ENCODE measurements at regions not wholly inside any gene's neighbourhood (a gene's known extent, or its start where the extent isn't known, plus 50 kb on each side); places are given as distances from the start of the nearest gene placed in this dataset.

DNA sequence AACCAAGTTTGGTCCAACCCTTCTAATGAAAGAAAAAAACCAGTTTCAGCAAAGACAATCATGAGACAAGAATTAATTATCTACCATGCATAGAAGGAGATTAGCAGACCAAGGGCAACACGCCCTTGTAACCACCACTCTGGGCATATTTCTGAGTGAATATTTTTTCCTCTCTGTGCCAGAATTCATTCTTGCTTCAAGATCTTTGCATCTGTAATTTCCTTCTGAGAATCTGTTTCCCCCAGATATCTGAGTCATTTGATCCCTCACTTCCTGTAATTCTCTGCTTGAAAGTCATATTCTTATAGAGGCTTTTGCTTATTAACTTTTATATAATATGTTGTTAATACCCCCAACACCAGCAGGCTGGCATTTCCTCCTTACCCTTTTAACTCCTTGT, 243.7 kb downstream of the SLC16A7 start:
- no peak for FAIRE-seq

- no peak for FAIRE-seq
Observed at GRCh38 chr12:59843260-59843843, 247.5 kb downstream of the SLC16A7 start.

DNA sequence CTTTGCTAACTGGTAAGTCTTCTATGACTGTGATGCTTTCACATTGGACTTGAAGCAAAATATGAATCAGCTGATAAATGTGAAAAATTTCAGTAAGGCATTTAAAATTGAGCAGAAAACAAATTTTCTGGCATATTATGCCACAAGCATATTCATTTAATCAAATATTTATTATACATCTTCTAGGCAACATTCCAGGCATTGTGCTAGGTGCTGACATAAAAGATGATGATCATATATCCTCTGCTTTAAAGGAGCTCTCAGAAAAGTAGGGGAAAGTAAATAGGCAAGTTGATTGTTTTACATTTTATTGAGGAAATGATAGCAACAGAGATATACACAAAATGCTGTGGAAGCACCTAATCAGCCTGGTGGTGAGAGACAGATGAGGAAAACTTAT, 248.9 kb downstream of the SLC16A7 start:
- no peak for FAIRE-seq

GRCh38 chr12:59845293-59845692, 249.5 kb downstream of the SLC16A7 start:
- FAIRE-seq, result no peak

GRCh38 chr12:59847127-59847526, 251.3 kb downstream of the SLC16A7 start:
- no peak for FAIRE-seq

DNA sequence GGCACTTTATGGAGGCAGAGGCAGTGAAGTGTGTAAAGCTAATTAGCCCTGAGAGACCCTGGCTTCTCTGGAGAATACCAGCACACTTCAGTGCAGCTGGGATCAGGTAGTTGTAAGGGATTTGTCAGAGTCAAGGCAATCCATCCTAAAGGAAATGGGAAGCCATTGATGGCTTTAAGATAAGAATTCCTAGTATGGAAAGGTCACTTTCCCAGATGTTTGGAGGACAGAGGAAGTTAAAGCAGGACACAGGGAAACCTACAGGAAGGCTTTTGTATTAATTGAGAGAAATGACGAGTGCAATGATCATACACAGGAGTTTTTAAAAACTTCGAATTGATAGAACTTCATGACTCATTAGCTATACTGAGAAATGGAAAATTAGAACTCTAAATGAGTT, 254.4 kb downstream of the SLC16A7 start:
- no peak for FAIRE-seq

GRCh38 chr12:59858508-59859170, 262.8 kb downstream of the SLC16A7 start:
- FAIRE-seq, result no peak

GRCh38 chr12:59859171-59859510, 263.3 kb downstream of the SLC16A7 start:
- no peak for FAIRE-seq

DNA sequence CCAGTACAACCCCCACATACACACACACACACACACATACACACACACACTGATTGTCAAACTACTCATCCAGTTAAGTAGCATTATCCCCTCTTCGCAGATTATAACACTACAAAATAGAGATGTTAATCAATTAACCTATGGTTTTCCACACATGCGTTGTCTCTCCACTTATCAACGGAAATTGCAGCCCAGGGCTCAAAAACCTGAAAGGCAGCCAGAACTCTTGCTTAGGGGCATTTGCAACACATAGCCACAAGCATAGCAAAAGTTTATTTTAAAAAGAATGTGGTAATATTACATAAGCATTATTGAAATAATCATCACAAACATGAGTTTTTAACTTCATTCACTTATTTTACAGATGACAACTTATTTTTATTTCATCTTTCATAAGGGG, 265.8 kb downstream of the SLC16A7 start:
- no peak for FAIRE-seq

GRCh38 chr12:59867055-59867454, 271.2 kb downstream of the SLC16A7 start:
- no peak for FAIRE-seq

GRCh38 chr12:59867689-59868088, 271.9 kb downstream of the SLC16A7 start:
- FAIRE-seq, result no peak

- FAIRE-seq, result no peak
Observed at GRCh38 chr12:59871779-59872178, 275.9 kb downstream of the SLC16A7 start.

DNA sequence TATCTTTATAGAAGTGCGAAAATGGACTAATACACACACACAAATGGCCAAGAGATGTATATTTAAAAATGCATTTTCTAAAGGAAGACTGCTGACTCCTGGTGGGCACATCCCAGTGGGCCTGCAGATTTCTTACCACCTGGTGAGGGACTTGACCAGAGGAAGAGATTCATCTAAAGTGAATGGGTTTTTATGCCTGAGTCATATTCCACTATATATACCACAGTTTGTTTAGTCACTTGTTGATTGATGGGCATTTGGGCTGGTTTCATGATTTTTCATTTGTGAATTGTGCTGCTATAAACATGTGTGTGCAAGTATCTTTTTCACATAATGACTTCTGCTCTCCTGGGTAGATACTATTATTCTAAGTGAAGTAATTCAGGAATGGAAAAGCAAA, 277.3 kb downstream of the SLC16A7 start:
- no peak for FAIRE-seq

DNA sequence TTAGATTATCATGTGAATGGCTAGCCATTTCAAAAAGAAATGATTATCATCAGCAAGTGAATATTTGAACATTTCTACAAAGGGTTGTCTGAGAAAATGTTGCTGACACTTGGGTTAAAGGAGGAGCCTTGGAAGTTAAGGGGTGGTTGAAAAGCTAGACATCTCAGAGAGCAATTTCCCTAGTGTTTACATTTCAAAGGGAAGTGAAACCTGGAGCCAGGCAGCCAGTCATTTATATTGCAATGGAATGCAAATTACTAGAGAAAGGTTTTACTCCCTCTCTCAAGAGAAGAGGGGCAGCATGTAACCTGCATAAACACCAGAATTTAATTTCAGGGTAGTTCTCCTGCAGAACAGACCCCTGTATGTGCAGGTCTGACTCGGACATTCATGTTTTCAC, 279.0 kb downstream of the SLC16A7 start:
- no peak for FAIRE-seq

GRCh38 chr12:59886131-59886733, 290.4 kb downstream of the SLC16A7 start:
- FAIRE-seq, result no peak

- FAIRE-seq, result no peak
Observed at GRCh38 chr12:59887178-59887577, 291.3 kb downstream of the SLC16A7 start.

GRCh38 chr12:59890896-59891579, 295.2 kb downstream of the SLC16A7 start:
- FAIRE-seq, result no peak

DNA sequence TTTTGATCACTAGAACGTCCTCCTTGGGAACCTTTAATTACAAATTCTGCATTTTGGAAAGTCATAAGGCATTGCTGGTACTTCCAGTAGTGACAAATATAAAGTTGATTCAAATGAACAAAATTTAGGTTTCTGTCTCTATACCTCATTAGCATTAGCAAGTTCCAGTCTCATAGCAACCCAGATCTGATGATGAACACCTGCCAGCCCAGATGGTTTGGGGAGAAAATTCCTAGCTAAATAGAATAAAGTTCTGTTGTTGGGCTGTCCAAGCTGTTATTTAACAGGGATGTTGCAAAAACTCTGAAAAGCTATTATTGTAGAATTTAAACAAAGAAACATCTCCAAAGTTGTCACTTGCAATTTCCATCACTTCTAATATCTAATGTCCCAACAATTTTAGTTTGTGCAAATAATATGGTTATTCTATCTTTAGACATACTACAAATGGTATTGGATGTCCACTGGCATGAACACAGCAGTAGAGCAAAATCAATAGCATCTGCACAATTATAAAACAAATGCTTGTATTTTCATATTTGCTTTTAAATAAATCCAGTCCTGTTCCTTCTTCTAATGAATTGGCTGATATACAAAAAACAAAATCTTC, 299.4 kb downstream of the SLC16A7 start:
- FAIRE-seq, result no peak

DNA sequence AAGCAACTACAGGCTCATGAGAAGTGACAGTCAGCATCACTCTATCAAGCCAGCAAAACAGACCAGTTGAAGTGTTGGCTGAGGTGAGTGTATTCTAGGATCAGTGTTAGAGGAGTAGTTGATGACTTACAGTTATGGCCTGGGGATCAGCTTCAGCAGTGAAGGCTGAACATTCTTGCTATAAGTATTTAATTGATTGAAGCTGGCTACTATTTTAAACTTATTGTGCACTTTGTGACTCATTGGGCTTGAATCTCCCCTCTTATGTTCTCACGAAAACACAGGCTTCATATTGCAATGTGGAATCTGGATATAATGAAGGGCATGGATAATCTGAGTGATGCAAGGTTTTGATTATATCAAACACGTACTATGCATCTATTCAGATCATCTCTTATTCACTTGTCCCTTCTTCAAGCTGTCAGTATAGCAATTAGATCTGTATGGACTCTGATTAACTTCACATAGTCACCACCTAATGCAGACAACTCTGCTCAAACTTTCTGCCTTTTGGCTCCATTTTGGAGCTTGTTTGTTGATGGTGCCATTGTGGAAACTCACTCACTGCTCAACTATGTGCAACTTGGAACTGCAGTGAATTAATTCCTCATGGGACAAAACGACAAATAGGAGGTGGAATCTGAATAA, 309.2 kb downstream of the SLC16A7 start:
- no peak for FAIRE-seq

DNA sequence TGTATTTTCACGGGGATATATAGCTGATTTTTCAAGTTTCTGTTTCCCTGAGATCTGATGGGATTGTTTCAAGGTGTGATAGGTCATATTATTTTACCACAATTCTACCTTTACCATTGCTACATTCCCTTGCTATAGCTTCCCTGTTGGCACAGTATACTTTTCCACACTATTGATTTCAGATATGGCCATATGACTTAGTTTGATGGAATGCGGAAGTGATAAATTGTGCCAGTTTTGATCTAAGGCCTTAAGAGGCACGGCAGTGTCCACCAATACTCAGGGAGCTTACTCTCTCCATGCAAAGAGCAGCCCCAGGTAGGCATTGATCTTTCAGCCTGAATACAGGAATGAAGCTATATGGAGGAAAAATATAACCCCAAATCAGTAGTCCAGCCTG, 315.7 kb downstream of the SLC16A7 start:
- no peak for FAIRE-seq

DNA sequence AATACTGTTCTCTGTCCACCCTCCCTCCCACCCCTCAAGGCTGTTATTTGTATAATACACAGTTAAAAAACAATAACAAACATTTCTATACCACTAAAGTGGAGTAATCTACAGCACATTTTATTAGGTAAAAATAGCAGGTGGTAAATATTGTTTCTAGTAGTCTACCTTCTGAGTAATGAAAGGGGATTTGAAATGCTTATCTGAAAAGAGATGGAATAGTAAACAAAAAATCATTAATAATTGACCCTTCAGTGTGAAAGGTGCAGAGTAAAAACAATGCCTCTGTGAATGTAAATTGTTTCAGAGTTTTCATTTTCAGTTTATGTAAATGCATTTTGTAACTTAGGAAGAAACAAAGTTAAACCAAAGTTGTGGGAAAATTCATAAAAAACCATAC, 321.2 kb downstream of the SLC16A7 start:
- FAIRE-seq, result no peak

DNA sequence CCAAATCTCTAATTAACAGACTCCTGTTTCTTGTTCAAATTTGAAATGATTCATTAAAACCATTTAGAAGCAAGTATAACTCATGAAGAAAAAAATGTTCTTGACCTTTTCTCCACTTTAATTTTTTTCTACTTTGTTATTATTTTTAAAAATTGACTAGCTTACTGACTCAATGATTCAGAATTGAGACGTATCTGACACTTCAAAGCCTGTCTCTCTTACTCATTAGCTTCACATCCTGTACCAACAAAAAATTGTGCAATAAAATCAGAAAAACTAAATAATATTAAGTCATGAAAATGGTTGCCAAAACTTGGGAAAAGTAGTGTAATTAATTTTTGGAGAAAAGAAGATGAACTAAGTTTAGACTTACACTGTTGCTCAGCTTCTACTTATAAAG, 331.2 kb downstream of the SLC16A7 start:
- FAIRE-seq, result no peak

GRCh38 chr12:59928416-59928815, 332.6 kb downstream of the SLC16A7 start:
- FAIRE-seq, result no peak

Data from TTC549 (cell line).